Stimulated activated CD8-positive, alpha-beta memory T cell treated with anti-CD3 and anti-CD28 coated beads, Interleukin-7, amount 100 ng/mL, for 48 hours (primary cell): ENCODE measurements at regions not wholly inside any gene's neighbourhood (a gene's known extent, or its start where the extent isn't known, plus 50 kb on each side); places are given as distances from the start of the nearest gene placed in this dataset.

Source experiments
- DNase-seq, 2 donors: peaks; one replicate each; pipeline ENCODE4 v3.0.0-alpha.2; 2020; ENCODE audit warnings: low read depth in 1 of 2; ENCODE audit errors: extremely low read depth in 1 of 2

GRCh38 chr4:121526509-121526908 is 145.7 kb upstream of the QRFPR start:
- no peak for DNase-seq

GRCh38 chr4:121519236-121519838 is 138.5 kb upstream of the QRFPR start:
- DNase-seq = no peak

DNA sequence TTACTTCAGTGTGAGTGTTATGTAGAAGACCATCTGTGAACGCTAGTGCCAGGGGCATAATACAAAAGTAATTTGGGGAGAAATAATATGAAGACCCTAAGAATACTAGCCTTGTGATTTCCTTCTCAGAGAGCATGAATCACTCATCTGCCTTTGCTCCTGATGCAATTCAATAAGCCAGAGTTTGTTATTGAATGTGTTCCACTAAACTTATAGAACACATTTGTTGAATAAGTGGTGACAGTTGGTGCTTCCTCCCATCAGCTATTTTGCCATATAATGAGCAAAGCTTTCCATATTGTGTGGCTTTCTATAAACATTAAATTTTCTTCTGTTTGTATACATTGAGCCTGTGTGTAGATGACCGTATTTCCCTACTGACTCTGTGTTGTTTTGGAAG is 136.4 kb upstream of the QRFPR start:
- no peak for DNase-seq

- DNase-seq = no peak
These were observed 133.6 kb upstream of the QRFPR start for GRCh38 chr4:121514443-121514842.

- peak; percentile 0 to 11 for DNase-seq
These were observed 129.6 kb upstream of the QRFPR start for GRCh38 chr4:121510341-121510874.

GRCh38 chr4:121485190-121485804 is 104.5 kb upstream of the QRFPR start:
- no peak for DNase-seq

- no peak for DNase-seq
These were observed 103.8 kb upstream of the QRFPR start for GRCh38 chr4:121484633-121485032.

GRCh38 chr4:121479808-121480207 is 99.0 kb upstream of the QRFPR start:
- DNase-seq = no peak

DNA sequence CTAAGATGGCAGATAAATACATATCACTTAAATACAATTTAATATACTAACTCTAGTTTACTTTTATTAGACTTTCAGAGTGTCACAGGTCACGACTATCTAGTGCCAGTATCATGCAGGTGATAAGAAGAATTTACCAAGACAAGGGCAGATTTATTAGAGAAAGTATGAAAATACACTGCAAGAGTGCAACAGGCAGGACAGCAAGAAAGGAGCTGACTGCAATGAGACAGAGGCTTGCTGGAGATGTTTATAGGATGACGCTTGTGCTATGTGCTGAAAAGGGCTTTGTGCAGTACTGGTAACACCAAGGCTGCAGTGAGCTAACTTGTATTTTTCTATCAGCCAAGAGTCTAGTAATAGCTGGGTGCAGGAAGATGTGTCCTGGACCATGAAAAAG is 96.7 kb upstream of the QRFPR start:
- no peak for DNase-seq

DNA sequence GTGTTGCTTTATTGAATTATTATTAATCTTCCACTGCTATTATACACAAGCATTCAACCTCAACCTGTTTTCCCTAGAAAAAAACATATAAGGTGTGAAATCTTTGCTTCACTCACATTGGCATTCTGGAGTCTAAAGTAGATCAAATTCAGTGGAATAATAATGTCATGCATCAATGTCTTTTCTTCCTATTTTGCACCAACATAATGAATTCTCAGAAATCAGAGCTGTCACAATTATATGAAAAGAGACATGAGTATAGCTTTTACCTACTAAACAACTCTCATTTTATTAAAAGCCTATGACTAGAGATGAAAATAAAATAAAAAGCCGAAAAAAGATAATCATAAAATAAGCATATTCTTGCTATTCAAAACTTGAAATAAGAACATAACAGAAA is 96.3 kb upstream of the QRFPR start:
- no peak for DNase-seq

DNA sequence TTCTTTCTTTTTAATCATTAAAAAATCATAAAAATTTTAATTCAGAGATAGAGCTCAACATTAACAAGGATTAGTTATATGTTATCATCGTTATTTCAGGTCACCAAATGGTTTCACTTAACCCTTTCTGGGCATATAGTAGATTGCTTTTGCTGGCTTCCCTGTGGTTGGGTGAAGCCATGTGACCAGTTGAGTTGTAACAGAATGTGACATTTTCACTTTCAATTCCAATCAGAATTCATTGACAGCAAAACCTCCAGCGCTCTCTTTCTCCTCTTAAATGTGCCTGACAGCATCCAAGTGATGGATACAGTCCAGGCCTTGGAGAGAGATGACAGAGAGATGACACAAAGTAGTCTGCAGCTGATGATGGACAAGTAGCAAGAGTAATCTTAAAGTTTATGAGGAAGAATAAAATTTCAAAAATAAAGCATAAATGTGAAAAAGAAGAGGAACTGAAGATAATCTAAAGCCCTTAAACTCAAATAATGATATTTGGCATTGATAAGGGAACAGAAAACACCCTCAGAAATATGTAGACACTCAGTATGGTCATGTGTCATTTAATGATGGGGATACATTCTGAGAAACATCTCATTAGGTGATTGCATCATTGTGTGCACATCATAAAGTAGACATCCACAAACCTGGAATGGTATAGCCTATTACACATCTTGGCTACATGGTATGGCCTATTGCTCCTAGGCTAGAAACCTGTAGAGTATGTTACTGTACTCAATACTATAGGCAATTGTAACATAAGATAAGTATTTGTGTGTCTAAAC is 92.3 kb upstream of the QRFPR start:
- DNase-seq = no peak

- DNase-seq = no peak
These were observed 84.0 kb upstream of the QRFPR start for GRCh38 chr4:121464854-121465253.

DNA sequence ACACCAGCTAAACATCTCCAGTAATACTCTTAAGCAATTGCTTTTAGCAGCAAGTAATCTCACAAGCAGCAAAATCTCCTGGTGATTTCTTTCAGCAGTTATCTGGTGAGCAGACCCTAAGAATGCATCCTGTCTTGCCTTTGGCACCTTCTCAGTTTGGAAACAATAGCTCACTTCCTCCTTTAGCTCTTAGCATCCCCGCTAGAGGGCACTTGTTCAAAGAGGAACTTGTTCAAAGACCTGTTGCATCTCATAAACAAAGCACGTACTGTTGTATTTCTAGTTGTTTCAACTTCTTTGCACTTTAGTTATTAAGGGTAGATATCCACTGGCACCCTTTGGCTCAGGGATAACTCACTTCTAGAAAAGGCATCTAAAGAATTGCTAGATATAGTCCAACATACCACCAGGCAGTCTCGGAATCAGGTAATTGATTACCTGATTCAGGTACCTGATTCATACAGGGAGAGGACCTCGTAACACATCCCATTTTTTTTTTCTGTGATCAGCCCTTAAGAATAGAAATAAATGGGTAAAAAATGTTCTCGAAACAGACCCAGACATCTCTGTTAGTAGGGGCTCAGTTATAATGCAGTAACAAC is 81.9 kb upstream of the QRFPR start:
- DNase-seq = no peak

DNA sequence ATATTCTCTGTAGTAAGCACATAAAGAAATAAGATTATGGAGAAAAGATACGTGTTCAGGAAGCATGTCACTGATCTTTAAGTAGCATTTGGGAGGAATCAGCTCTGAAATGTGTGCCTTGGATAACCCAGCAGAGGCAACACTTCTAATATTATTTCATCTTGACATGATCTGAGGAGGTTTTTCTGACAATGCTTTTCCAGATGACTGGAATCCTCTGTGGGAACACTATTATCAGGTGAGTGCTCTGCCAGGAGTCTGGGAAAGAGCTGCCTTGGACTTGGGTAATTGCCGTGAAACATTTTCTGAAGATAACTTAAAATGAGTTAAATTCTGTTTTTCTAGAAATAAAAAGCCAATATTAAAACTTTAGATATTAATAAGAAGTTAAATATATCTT is 78.2 kb upstream of the QRFPR start:
- DNase-seq = no peak

GRCh38 chr4:121457278-121457875 is 76.6 kb upstream of the QRFPR start:
- no peak for DNase-seq

GRCh38 chr4:121455285-121455684 is 74.5 kb upstream of the QRFPR start:
- no peak for DNase-seq

DNA sequence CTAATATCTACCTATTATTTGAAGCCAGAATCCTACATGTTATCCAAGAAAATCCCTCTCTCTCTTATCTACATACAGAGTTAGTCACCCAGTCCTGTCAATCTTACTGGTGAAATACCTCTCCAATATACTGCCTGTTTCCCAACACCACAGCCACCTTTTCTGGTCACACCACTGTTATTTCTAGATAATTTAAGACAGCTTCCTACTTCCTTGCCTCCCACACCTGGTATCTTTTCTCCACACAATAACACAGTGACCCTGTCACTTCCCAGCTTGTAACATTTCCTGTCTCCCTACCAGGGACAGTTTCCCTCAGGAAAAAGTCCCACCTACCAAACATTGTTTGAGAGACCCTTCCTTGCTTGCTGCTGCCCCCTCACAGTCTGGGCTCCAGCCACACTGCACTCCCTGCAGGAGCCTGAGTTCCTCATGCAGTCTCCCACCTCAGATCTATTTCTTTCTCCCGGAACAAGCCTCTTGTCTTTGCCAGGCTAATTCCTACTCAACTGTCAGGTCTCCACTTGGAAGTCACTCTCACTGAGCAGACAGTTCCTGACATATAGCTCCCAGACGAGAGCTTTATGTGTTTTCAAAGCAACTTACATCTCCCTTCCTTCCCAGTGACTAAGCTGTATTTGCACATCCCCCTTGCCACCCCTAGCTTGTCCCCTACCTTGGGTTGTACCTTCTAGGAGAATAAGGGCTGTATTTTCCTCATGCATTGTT is 73.6 kb upstream of the QRFPR start:
- no peak for DNase-seq

GRCh38 chr4:121451310-121451709 is 70.5 kb upstream of the QRFPR start:
- no peak for DNase-seq

DNA sequence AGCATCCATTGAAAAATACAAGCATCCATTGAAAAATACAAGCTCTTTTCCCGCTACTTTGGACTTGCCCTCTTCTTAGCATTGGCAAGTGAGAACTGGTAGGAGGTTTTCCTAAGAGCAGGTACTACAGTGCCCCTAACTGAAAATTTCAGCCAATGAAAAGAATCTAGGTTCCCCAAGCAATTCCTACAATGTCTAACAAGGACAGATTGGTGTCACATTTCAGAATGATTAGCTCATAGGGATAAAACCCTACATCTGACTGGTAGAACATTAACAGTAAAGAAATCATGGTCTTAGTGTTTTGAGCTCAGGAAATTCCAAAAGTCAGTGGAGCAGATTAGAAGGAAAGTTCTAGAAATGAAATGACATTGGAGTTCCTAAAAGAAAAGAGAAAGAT is 68.6 kb upstream of the QRFPR start:
- DNase-seq = no peak

- DNase-seq = no peak
These were observed 67.4 kb upstream of the QRFPR start for GRCh38 chr4:121448231-121448630.

GRCh38 chr4:121439669-121440068 is 58.9 kb upstream of the QRFPR start:
- DNase-seq = no peak
